Activated T-cell treated with anti-CD3 and anti-CD28 coated beads, Interleukin-2, amount 50 U/mL, for 72 hours (primary cell): ENCODE measurements at regions not wholly inside any gene's neighbourhood (a gene's known extent, or its start where the extent isn't known, plus 50 kb on each side); places are given as distances from the start of the nearest gene placed in this dataset.
"Not testable (repeated sequence)": the region's sequence is repeated elsewhere in the genome, so short reads cannot be mapped to it uniquely, and the experiment has no call there.

Source experiments
- ATAC-seq, 2 donors: fragments of 150-1000 bp; cut with Tn5 transposase; replicated peaks in 1 of 2; 2 replicates each; pipeline ENCODE4 v1.10.0; 2021; ENCODE audit warnings: moderate library complexity in 2 of 2, mild to moderate bottlenecking in 1 of 2
- DNase-seq, 2 donors: peaks; one replicate each; pipeline ENCODE4 v3.0.0; 2021 to 2022; ENCODE audit warnings: mixed read lengths in 1 of 2
- H3K27ac Mint-ChIP-seq: one replicate; pipeline ENCODE4 v1.8.0; 2022; ENCODE audit warnings: mild to moderate bottlenecking, moderate library complexity, mixed read lengths
- H3K27me3 Mint-ChIP-seq: one replicate; pipeline ENCODE4 v1.8.0; 2022; ENCODE audit warnings: low read depth, mixed read lengths
- H3K36me3 Mint-ChIP-seq, 2 donors: one replicate each; pipeline ENCODE4 v1.8.0; 2022; ENCODE audit warnings: mixed read lengths in 2 of 2, mild to moderate bottlenecking in 1 of 2; ENCODE audit not compliant: insufficient read depth in 2 of 2
- H3K4me1 Mint-ChIP-seq: one replicate; pipeline ENCODE4 v1.8.0; 2022; ENCODE audit warnings: low read depth, mixed read lengths
- H3K4me3 Mint-ChIP-seq, 2 donors: one replicate each; pipeline ENCODE4 v1.8.0; 2022; ENCODE audit warnings: mild to moderate bottlenecking in 2 of 2, mixed read lengths in 2 of 2, moderate library complexity in 2 of 2
- H3K9me3 Mint-ChIP-seq, 2 donors: one replicate each; pipeline ENCODE4 v1.8.0; 2022; ENCODE audit warnings: mixed read lengths in 2 of 2

GRCh38 chr9:62844681-62845185 is 1654.9 kb downstream of the SPATA31A7 start:
- not testable (repeated sequence) for DNase-seq, H3K4me3 Mint-ChIP-seq, H3K4me1 Mint-ChIP-seq, H3K27ac Mint-ChIP-seq, H3K36me3 Mint-ChIP-seq, H3K9me3 Mint-ChIP-seq
- peak; percentile 20 to 54 for ATAC-seq
- H3K27me3 Mint-ChIP-seq: peaks cover 20% of the 10 kb centered on the region

- not testable (repeated sequence) for H3K4me1 Mint-ChIP-seq, H3K27me3 Mint-ChIP-seq, H3K9me3 Mint-ChIP-seq, H3K36me3 Mint-ChIP-seq, ATAC-seq, H3K27ac Mint-ChIP-seq, H3K4me3 Mint-ChIP-seq, DNase-seq
These were observed 1658.4 kb downstream of the SPATA31A7 start for GRCh38 chr9:62848258-62848657.

- DNase-seq, H3K27me3 Mint-ChIP-seq, H3K36me3 Mint-ChIP-seq, H3K27ac Mint-ChIP-seq, H3K4me1 Mint-ChIP-seq, ATAC-seq, H3K9me3 Mint-ChIP-seq, H3K4me3 Mint-ChIP-seq: not testable (repeated sequence)
These were observed 1660.2 kb downstream of the SPATA31A7 start for GRCh38 chr9:62849991-62850390.

GRCh38 chr9:62857280-62857679 is 1667.4 kb downstream of the SPATA31A7 start:
- DNase-seq, H3K36me3 Mint-ChIP-seq, H3K4me1 Mint-ChIP-seq, H3K9me3 Mint-ChIP-seq, H3K4me3 Mint-ChIP-seq, ATAC-seq, H3K27ac Mint-ChIP-seq: not testable (repeated sequence)
- H3K27me3 Mint-ChIP-seq: peaks cover 15% of the 10 kb centered on the region

GRCh38 chr9:62858240-62858639 is 1668.4 kb downstream of the SPATA31A7 start:
- ATAC-seq, H3K9me3 Mint-ChIP-seq, DNase-seq, H3K4me3 Mint-ChIP-seq, H3K36me3 Mint-ChIP-seq, H3K4me1 Mint-ChIP-seq, H3K27ac Mint-ChIP-seq: not testable (repeated sequence)
- H3K27me3 Mint-ChIP-seq: peaks cover 24% of the 10 kb centered on the region

- DNase-seq, H3K4me1 Mint-ChIP-seq, H3K27ac Mint-ChIP-seq, H3K4me3 Mint-ChIP-seq, H3K9me3 Mint-ChIP-seq, H3K36me3 Mint-ChIP-seq, ATAC-seq: not testable (repeated sequence)
- H3K27me3 Mint-ChIP-seq: peaks cover 54% of the 10 kb centered on the region
These were observed 1671.4 kb downstream of the SPATA31A7 start for GRCh38 chr9:62860939-62861860.

GRCh38 chr9:62862180-62862579 is 1672.3 kb downstream of the SPATA31A7 start:
- H3K9me3 Mint-ChIP-seq, H3K4me1 Mint-ChIP-seq, H3K4me3 Mint-ChIP-seq, H3K27ac Mint-ChIP-seq, ATAC-seq, H3K36me3 Mint-ChIP-seq, DNase-seq: not testable (repeated sequence)
- H3K27me3 Mint-ChIP-seq: peaks cover 58% of the 10 kb centered on the region

GRCh38 chr9:62863319-62863718 is 1673.5 kb downstream of the SPATA31A7 start:
- not testable (repeated sequence) for H3K9me3 Mint-ChIP-seq, H3K4me1 Mint-ChIP-seq, H3K4me3 Mint-ChIP-seq, DNase-seq, H3K36me3 Mint-ChIP-seq, ATAC-seq, H3K27ac Mint-ChIP-seq
- H3K27me3 Mint-ChIP-seq: peaks cover 69% of the 10 kb centered on the region

GRCh38 chr9:62863867-62864266 is 1674.0 kb downstream of the SPATA31A7 start:
- H3K36me3 Mint-ChIP-seq, DNase-seq, H3K4me3 Mint-ChIP-seq, H3K4me1 Mint-ChIP-seq, H3K9me3 Mint-ChIP-seq, ATAC-seq, H3K27ac Mint-ChIP-seq: not testable (repeated sequence)
- peaks cover 74% of the 10 kb centered on the region for H3K27me3 Mint-ChIP-seq

- H3K4me1 Mint-ChIP-seq, H3K36me3 Mint-ChIP-seq, H3K27ac Mint-ChIP-seq, H3K9me3 Mint-ChIP-seq, ATAC-seq, DNase-seq: not testable (repeated sequence)
- H3K4me3 Mint-ChIP-seq: peak overlapping the region; percentile 14 to 70
- peaks cover 76% of the 10 kb centered on the region for H3K27me3 Mint-ChIP-seq
These were observed 1674.9 kb downstream of the SPATA31A7 start for GRCh38 chr9:62864481-62865469.

- ATAC-seq, H3K4me3 Mint-ChIP-seq, H3K4me1 Mint-ChIP-seq, DNase-seq, H3K9me3 Mint-ChIP-seq, H3K36me3 Mint-ChIP-seq, H3K27ac Mint-ChIP-seq: not testable (repeated sequence)
- peaks cover 64% of the 10 kb centered on the region for H3K27me3 Mint-ChIP-seq
These were observed 1679.2 kb downstream of the SPATA31A7 start for GRCh38 chr9:62869061-62869460.

GRCh38 chr9:62871765-62872164 is 1681.9 kb downstream of the SPATA31A7 start:
- H3K27me3 Mint-ChIP-seq: peaks cover 46% of the 10 kb centered on the region
- not testable (repeated sequence) for H3K9me3 Mint-ChIP-seq, DNase-seq, H3K4me3 Mint-ChIP-seq, H3K4me1 Mint-ChIP-seq, H3K36me3 Mint-ChIP-seq, ATAC-seq, H3K27ac Mint-ChIP-seq

- DNase-seq, H3K27ac Mint-ChIP-seq, H3K4me1 Mint-ChIP-seq, ATAC-seq, H3K9me3 Mint-ChIP-seq, H3K4me3 Mint-ChIP-seq, H3K36me3 Mint-ChIP-seq: not testable (repeated sequence)
- H3K27me3 Mint-ChIP-seq: peaks cover 38% of the 10 kb centered on the region
These were observed 1684.4 kb downstream of the SPATA31A7 start for GRCh38 chr9:62874213-62874612.
